ENCODE measurements at regions not wholly inside any gene's neighbourhood (a gene's known extent, or its start where the extent isn't known, plus 50 kb on each side); places are given as distances from the start of the nearest gene placed in this dataset.
"Not testable (repeated sequence)": the region's sequence is repeated elsewhere in the genome, so short reads cannot be mapped to it uniquely, and the experiment has no call there.

GRCh38 chr7:114813624-114814023 lies 108.3 kb upstream of the MDFIC start:
- H3K36me3 ChIP-seq (ENCODE audit: insufficient read depth, low read length) = no peaks in the 10 kb centered on the region
- H3K9ac ChIP-seq (ENCODE audit: low read length) = no peak overlapping the region
- no peaks in the 10 kb centered on the region for H4K20me1 ChIP-seq (ENCODE audit: insufficient read depth, low read length)
- H3K9me2 ChIP-seq (ENCODE audit: low read depth, low read length) = no peaks in the 10 kb centered on the region
- no peaks in the 10 kb centered on the region for H3K27me3 ChIP-seq (ENCODE audit: insufficient read depth, low read length)
- no peaks in the 10 kb centered on the region for H3K4me1 ChIP-seq (ENCODE audit: insufficient read depth, low read length, severe bottlenecking)
- H3F3A ChIP-seq (ENCODE audit: insufficient read depth, low read length) = no peaks in the 10 kb centered on the region
- no peak overlapping the region for H3K4me2 ChIP-seq (ENCODE audit: low read length)
- no peak overlapping the region for H2AFZ ChIP-seq (ENCODE audit: low read length)
- no peaks in the 10 kb centered on the region for H3K9me3 ChIP-seq (ENCODE audit: low read length)
- H3K4me3 ChIP-seq (ENCODE audit: low read depth, low read length, poor library complexity, severe bottlenecking) = no peak overlapping the region
- H3K79me2 ChIP-seq (ENCODE audit: insufficient read depth, low read length) = no peaks in the 10 kb centered on the region
- TF ChIP-seq CTCF (IDR thresholded peaks at IDR 0.05; ENCODE audit: low read length) (no peak), EZH2 (IDR thresholded peaks at IDR 0.05; ENCODE audit: borderline replicate concordance, low read length) (no peak)
- H3K27ac ChIP-seq (ENCODE audit: low read depth, low read length, poor library complexity, severe bottlenecking) = no peak overlapping the region

- H2AFZ ChIP-seq (ENCODE audit: low read length); H3K79me2 ChIP-seq (ENCODE audit: insufficient read depth, low read length); H3K27ac ChIP-seq (ENCODE audit: low read depth, low read length, poor library complexity, severe bottlenecking); H3K4me2 ChIP-seq (ENCODE audit: low read length); H3K27me3 ChIP-seq (ENCODE audit: insufficient read depth, low read length); H3K36me3 ChIP-seq (ENCODE audit: insufficient read depth, low read length); H3K9me3 ChIP-seq (ENCODE audit: low read length); H3K4me3 ChIP-seq (ENCODE audit: low read depth, low read length, poor library complexity, severe bottlenecking); H4K20me1 ChIP-seq (ENCODE audit: insufficient read depth, low read length); H3K4me1 ChIP-seq (ENCODE audit: insufficient read depth, low read length, severe bottlenecking); H3K9me2 ChIP-seq (ENCODE audit: low read depth, low read length); H3F3A ChIP-seq (ENCODE audit: insufficient read depth, low read length); H3K9ac ChIP-seq (ENCODE audit: low read length): not testable (repeated sequence)
These were observed 104.9 kb upstream of the MDFIC start for GRCh38 chr7:114817036-114817435.

GRCh38 chr7:114818501-114818900 lies 103.4 kb upstream of the MDFIC start:
- Histone ChIP-seq H3K4me3 (ENCODE audit: low read depth, low read length, poor library complexity, severe bottlenecking) (no peak overlapping the region), H3K79me2 (ENCODE audit: insufficient read depth, low read length) (no peaks in the 10 kb centered on the region), H3F3A (ENCODE audit: insufficient read depth, low read length) (no peaks in the 10 kb centered on the region), H3K27ac (ENCODE audit: low read depth, low read length, poor library complexity, severe bottlenecking) (no peak overlapping the region), H3K27me3 (ENCODE audit: insufficient read depth, low read length) (no peaks in the 10 kb centered on the region), H2AFZ (ENCODE audit: low read length) (no peak overlapping the region), H3K4me1 (ENCODE audit: insufficient read depth, low read length, severe bottlenecking) (no peaks in the 10 kb centered on the region), H4K20me1 (ENCODE audit: insufficient read depth, low read length) (no peaks in the 10 kb centered on the region), H3K36me3 (ENCODE audit: insufficient read depth, low read length) (no peaks in the 10 kb centered on the region), H3K9me2 (ENCODE audit: low read depth, low read length) (no peaks in the 10 kb centered on the region; the same call in 1 of the 2 replicates), H3K9ac (ENCODE audit: low read length) (no peak overlapping the region), H3K4me2 (ENCODE audit: low read length) (no peak overlapping the region), H3K9me3 (ENCODE audit: low read length) (no peaks in the 10 kb centered on the region)
- TF ChIP-seq EZH2 (IDR thresholded peaks at IDR 0.05; ENCODE audit: borderline replicate concordance, low read length) (no peak), CTCF (IDR thresholded peaks at IDR 0.05; ENCODE audit: low read length) (no peak)

GRCh38 chr7:114819616-114820362 lies 102.1 kb upstream of the MDFIC start:
- no peaks in the 10 kb centered on the region for H4K20me1 ChIP-seq (ENCODE audit: insufficient read depth, low read length)
- no peak overlapping the region for H3K4me3 ChIP-seq (ENCODE audit: low read depth, low read length, poor library complexity, severe bottlenecking)
- TF ChIP-seq CTCF (IDR thresholded peaks at IDR 0.05; ENCODE audit: low read length) = no peak
- TF ChIP-seq EZH2 (IDR thresholded peaks at IDR 0.05; ENCODE audit: borderline replicate concordance, low read length) = no peak
- H3K4me1 ChIP-seq (ENCODE audit: insufficient read depth, low read length, severe bottlenecking) = no peaks in the 10 kb centered on the region
- H3K27ac ChIP-seq (ENCODE audit: low read depth, low read length, poor library complexity, severe bottlenecking) = no peak overlapping the region
- no peaks in the 10 kb centered on the region for H3K79me2 ChIP-seq (ENCODE audit: insufficient read depth, low read length)
- H3K4me2 ChIP-seq (ENCODE audit: low read length) = no peak overlapping the region
- H3K9me2 ChIP-seq (ENCODE audit: low read depth, low read length) = no peaks in the 10 kb centered on the region; the same call in 1 of the 2 replicates
- H3F3A ChIP-seq (ENCODE audit: insufficient read depth, low read length) = no peaks in the 10 kb centered on the region
- H3K9me3 ChIP-seq (ENCODE audit: low read length) = no peaks in the 10 kb centered on the region
- H3K36me3 ChIP-seq (ENCODE audit: insufficient read depth, low read length) = no peaks in the 10 kb centered on the region
- no peak overlapping the region for H3K9ac ChIP-seq (ENCODE audit: low read length)
- no peaks in the 10 kb centered on the region for H3K27me3 ChIP-seq (ENCODE audit: insufficient read depth, low read length)
- no peak overlapping the region for H2AFZ ChIP-seq (ENCODE audit: low read length)
